NCI-H2029 treated with DMSO at 0.1 percent for 48 hours (cell line): ENCODE measurements at regions not wholly inside any gene's neighbourhood (a gene's known extent, or its start where the extent isn't known, plus 50 kb on each side); places are given as distances from the start of the nearest gene placed in this dataset.

Source experiments
- DNase-seq: peaks from one replicate; lab custom pipeline; 2025; lab: John Stamatoyannopoulos, UW

DNA sequence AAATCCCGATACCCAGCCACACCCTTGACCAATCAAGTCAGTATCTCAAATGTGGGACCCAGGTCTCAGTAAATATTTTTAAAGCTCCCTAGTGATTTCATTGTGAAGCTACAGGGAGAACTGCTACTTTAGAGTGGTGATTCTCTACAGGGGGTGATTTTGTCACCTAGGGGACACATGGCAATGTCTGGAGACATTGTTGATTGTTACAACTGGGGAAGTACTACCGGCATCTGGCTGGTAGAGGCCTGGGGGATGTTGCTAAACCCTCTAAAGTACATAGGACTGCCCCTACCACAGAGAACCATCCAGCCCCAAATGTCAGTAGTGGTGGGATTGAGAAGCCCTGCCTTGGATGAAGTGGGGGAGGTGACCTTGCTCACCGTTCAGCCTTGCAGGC is 152.9 kb downstream of the RPS24 start:
- no peak for DNase-seq

DNA sequence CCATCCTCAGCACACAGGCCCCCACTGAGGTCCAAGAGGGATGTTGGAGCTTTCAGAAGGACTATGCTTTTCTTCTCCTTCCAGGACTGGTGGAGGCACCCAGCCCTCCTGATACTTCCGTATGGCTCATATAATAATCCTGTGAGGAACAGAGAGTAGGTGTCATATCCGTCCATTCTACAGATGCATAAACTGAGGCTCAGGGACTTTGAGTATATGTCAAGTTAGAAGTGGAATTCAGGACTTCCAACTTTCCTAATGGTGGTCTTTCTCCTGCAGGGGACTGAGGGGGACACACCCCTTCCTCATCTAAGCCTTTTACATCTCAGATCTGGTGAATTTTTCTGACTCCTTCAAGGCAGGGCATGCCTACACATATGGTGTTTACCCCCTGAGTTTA is 153.7 kb downstream of the RPS24 start:
- DNase-seq: no peak

GRCh38 chr10:78188446-78188845 is 154.8 kb downstream of the RPS24 start:
- DNase-seq: no peak

DNA sequence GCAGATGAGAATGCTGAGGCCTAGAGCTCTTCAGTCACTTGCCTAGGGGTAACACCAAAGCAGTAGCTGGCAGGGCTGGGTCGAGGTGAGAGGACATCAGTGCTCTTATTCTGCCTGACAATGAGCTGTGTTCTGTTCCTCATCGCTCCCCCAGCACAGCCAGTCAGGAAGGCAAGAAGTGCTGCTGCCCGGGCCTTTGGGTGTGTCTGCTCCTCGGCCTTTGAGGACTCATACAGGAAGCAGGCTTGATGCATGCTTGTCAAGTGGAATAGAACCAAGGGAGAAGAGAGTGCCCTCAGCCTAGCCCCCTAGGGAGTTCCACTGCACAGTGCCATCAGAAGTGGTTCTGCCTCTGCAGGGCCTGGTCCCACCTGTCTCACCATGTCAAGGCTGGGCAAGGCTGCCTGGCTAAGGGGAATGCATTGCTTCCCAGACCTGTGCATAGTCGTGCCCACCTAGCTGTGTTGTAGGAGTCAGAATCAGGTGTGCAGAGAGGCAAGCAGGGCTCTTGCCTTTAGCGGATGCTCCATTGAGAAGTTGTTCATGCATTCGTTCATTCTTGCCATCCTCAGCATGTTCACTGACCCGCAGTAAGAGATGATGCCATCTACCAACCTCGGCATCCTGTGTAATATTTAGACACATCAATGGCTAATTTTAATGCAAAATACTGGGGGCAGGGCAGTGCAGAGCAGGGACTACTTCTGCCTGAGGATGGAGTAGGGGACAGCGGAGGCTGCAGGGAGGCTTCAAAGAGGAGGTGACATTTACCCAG is 156.6 kb downstream of the RPS24 start:
- DNase-seq: no peak

- DNase-seq: no peak
Measured at GRCh38 chr10:78191301-78191700, 157.6 kb downstream of the RPS24 start.

DNA sequence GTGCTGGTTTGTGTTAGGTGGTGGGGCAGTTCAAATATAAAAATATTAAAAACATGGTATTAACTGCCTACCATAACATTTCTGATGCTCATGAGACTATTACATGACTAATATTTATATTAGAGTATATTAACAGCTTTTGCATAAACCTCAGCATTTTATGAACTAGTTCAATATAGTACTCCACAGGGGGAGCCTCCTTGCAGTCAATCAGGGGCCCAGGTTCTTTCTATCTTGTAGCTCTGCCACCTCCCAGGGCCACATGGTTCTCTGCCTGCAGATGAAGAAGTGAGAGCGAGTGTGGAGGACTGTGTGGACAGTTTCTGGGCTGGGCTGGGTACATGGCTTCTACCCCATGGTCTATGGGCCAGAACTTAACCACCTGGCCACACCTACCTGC is 159.5 kb downstream of the RPS24 start:
- DNase-seq: no peak

GRCh38 chr10:78194050-78194449 is 160.4 kb downstream of the RPS24 start:
- DNase-seq: no peak

DNA sequence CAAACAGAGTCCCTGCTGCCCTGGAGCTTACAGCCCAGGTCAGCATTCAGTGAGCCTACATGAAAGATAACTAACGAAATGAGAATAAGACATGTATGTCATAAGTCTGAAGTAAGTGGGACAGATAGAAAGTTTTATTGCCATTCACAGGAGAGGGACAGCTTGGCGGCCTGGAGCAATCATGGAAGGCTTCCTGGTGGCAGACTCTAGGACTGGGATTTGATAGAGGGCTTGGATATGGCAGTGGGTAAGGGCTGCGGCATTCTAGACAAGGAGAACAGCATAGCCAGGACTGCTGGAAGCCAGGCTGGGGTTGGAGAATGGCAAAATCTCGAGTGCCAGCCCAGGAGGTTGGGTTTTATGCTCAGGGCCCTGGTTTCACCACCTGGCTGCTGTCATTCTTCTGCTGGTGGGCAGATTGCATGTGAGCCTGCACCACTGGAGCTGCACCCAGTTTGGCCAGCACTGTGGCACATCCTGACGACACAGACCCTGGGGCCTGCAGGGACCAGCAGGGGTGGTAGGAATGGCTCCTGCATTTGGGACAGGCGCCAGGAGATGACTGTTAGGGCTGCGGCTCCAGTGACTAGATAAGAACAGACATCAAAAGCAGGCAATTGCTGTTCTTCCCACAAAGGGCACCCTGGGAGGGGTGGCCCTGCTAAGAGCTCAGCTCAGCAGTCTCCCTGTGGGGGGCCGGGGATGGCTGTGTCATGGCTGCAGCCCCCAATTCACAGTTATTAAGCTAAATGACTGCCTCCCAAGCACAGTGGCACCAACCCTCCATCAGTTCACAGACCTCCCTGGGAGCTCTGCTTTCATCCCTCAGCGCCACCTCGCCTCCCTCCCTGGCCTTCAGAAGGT is 161.1 kb downstream of the RPS24 start:
- DNase-seq: no peak

DNA sequence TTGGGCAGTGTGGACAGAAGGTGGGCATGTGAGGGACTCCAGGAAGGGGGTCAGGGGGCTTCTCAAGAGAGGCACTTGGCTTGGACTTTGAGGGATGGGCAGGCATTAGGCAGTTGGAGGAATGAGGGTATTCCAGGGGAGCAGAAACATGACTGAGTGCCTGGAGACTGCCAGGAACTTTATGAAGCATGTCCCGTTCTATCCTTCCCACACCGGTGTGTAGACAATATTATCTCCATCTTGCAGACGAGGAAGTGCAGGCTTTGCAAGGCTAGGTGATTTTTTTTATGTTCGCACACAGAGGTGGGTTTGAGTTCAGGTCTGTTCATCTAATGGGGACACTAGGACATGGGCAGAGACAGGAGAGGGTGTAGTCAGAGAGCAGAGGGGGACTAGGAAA is 162.7 kb downstream of the RPS24 start:
- no peak for DNase-seq

DNA sequence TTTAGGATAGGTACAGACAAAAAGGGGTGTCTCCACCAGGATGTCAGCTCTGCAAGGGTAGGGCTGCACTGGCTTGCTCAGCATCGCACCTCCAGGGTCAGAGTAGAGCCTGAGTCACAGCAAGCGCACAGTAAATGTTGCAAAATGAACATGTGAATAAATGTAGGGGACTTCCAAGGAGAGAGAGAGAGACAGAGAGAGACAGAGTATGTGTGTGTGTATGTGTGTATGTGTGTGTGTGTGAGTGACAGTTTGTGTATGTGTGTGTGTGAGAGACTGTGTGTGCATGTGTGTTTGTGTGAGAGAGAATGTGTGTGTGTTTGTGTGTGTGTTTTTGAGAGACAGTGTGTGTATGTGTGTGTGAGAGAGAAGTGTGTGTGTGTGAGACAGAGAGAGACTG is 163.3 kb downstream of the RPS24 start:
- no peak for DNase-seq

GRCh38 chr10:78197628-78198272 is 164.1 kb downstream of the RPS24 start:
- no peak for DNase-seq

DNA sequence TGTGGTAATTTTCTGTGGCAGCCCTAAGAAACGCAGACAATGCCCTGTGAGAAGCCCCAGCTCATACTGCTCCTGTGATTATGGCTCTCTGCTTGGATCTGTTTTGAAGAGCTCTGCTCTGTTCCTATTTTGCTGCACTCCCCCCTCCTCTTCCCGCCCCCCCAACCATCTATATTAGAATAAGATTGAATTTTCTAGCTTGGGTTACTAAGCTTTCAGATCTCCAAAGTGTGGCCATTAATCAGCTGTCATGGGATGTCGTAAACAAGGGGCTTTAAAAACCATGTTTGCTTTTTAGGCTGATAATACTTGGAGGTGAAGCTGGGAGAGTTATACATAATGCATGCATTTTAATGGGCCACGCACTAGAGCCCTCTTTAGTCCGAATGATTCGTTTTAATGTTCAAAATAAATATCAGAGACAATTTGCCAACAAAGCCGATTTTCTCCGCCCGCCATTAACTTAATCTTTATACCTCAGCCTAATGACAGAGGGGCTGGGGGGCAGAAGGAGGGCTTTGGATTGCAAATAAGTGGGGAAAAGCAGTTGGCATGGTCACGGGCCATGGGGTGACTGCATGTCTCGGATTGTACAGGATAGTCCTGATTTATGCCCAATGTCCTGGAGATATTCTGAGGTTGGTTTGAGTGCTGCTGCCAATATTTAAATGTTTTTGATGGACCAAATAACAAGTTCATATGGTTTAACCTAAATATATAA is 165.5 kb downstream of the RPS24 start:
- peak; percentile 1 for DNase-seq

DNA sequence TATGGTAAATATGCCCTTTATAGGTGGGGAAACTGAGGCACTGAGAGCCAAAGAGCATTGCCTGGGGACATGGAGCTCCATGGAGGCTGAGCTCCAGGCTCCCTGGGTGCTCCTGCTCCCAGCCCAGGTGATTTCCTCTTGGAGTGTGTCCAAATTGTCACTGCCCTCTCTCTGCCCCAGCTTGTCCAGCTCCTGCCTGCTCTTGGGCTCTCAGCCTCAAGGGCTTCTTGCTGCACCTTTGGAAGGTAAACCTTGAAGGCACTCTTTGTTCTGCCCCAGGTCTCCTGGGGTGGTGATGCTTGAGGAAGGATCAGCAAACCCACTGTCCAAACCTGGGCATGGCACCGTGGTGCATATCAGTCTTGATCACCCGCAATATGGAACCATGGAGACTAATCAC is 166.1 kb downstream of the RPS24 start:
- peak; percentile 5 for DNase-seq

DNA sequence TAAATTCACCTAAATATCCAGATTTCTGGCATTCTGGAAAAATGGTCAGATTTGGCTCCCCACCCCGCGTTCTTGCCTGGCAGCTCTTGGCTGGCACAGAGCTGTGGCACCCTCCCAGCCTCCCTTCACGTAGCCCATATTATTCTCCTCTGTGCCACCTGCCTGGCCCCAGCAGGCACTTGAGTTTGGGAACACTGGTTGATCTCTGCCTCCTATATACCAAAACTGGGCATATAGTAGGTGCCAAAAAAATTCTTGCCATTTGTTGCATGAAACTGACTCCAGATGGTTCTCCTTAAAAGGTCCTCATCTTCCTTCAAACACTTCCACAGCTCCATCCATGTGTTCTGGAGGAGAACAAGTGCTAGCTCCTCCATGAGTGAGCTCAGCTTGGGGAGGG is 167.0 kb downstream of the RPS24 start:
- DNase-seq: no peak

DNA sequence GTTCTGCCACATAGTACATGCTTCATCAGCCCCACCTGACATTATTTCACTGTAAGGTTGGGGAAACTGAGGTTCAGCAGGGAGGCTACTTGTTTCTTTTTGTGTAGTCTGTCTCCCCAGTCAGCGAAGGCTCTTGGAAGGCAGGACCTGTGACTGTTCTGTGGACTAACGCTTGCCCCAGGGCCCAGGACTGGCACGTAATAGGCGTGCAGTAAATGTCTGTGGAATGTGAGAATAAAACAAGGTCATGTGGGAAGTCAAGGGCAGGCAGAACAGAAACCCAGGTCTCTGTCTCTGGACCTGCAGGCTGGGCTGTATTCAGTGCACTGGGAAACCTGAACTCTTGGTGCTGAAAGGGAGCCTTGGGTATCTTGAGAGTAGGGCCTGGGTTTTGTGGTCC is 168.7 kb downstream of the RPS24 start:
- DNase-seq: no peak

GRCh38 chr10:78203915-78204818 is 170.5 kb downstream of the RPS24 start:
- peak; percentile 59 for DNase-seq

GRCh38 chr10:78205457-78206016 is 171.9 kb downstream of the RPS24 start:
- no peak for DNase-seq

GRCh38 chr10:78207216-78207615 is 173.6 kb downstream of the RPS24 start:
- DNase-seq: no peak

- no peak for DNase-seq
Measured at GRCh38 chr10:78207776-78208175, 174.1 kb downstream of the RPS24 start.

GRCh38 chr10:78209970-78210369 is 176.3 kb downstream of the RPS24 start:
- no peak for DNase-seq

DNA sequence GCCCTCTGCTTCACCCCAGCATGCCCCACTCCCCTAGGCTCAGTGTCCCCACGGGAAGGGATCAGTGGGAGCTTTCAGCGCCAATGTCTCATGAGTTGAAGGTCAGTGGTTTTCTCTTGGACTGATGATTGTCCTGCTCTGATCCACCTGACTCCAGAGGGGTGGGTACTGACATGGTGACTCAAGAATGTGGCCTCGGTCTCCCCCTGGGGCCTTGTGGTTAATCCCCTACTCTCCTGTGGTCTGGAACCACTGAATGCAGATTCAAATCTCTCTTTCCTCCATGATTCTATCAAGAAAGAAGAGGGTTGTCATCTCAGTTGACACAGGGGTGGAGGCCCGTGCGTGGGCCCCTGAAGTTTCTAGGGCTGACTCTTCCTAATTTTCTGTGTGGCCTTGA is 176.9 kb downstream of the RPS24 start:
- DNase-seq: no peak
